ENCODE measurements at regions not wholly inside any gene's neighbourhood (a gene's known extent, or its start where the extent isn't known, plus 50 kb on each side); places are given as distances from the start of the nearest gene placed in this dataset.

DNA sequence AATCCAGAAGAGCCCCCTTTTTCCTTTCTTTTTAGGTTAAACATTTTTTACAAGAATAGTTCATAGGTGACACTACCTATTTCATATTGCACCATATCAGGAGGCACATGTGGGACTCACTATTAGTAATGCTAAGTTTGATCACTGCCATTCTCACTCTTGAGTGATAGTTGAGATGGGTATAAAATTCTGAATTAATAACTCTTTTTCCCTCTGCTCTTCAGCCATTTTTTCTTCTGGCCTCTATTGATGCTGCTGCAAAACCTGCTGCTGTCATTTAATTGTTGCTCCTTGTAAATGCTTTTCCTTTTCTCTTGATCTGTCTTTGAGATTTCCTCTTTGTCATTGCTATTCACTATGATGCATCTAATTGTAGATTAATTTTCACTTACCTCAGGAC is 482.0 kb downstream of the MID1IP1 start:
- DNase-seq (ENCODE audit: low read depth in 2 of 2): no peak

GRCh38 chrX:39288592-39288991 is 487.3 kb downstream of the MID1IP1 start:
- DNase-seq (ENCODE audit: low read depth in 2 of 2): no peak

DNA sequence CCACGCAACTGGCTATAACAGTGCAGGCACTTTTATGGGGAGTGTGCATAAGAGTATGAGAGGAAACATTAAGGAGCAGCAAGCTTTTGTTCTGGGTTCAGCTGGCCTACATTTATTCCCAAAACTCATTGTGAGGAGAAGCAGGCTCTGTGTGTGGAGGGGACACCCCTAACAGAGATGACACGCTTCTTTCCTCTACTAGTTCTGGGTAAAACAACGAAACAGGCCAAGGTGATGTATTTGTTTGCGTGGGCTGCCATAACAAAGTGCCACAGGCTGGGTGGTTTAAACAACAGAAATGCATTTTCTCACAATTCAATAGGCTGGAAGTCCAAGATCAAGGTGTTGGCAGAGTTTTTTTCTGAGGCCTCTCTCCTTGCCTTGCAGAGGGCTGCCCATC is 488.6 kb downstream of the MID1IP1 start:
- no peak for DNase-seq (ENCODE audit: low read depth in 2 of 2)

- DNase-seq (ENCODE audit: low read depth in 2 of 2): no peak
These were observed 491.9 kb downstream of the MID1IP1 start for GRCh38 chrX:39293203-39293602.

- no peak for DNase-seq (ENCODE audit: low read depth in 2 of 2)
These were observed 495.2 kb downstream of the MID1IP1 start for GRCh38 chrX:39296472-39296871.

DNA sequence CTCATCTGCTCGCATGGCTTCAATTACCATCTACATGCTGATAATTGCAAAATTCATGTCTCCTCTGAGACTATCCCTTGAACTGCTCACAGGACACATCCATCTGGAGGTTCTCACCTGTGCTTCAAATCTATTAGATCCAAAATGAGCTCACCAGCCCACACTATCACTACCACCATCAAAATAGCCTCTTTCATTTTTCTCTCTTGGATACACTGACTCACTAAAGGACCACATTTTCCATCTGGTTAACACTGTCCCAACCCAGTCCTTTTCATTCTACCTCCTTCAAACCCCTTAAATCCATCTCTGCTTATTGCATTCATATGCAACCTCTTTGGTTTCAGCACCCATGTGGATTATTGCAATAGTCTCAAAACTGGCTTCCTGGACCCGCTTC is 497.6 kb downstream of the MID1IP1 start:
- DNase-seq (ENCODE audit: low read depth in 2 of 2): no peak

DNA sequence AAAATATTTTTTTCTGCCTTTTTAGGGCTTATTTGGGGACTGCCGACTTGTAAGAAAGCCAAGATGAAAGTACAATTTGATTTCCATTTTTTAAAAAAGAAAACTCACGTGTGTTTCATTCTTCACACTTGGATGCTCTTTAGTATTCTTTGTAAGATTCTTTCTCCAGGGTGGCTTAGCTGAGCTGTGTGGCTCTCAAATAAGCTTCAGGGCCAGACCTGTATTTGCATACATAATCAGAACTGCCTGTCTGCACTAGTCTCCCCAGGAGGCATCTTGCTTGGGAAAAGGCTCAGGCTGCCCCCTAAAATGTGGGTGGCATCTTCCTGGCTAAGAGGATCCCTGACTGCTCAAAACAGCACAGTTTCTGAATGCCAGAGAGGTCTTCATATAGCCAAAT is 498.4 kb downstream of the MID1IP1 start:
- DNase-seq (ENCODE audit: low read depth in 2 of 2): no peak

GRCh38 chrX:39301036-39301435 is 499.8 kb downstream of the MID1IP1 start:
- DNase-seq (ENCODE audit: low read depth in 2 of 2): no peak

GRCh38 chrX:39302838-39303237 is 501.6 kb downstream of the MID1IP1 start:
- DNase-seq (ENCODE audit: low read depth in 2 of 2): no peak

- DNase-seq (ENCODE audit: low read depth in 2 of 2): no peak
These were observed 503.5 kb downstream of the MID1IP1 start for GRCh38 chrX:39304746-39305145.

DNA sequence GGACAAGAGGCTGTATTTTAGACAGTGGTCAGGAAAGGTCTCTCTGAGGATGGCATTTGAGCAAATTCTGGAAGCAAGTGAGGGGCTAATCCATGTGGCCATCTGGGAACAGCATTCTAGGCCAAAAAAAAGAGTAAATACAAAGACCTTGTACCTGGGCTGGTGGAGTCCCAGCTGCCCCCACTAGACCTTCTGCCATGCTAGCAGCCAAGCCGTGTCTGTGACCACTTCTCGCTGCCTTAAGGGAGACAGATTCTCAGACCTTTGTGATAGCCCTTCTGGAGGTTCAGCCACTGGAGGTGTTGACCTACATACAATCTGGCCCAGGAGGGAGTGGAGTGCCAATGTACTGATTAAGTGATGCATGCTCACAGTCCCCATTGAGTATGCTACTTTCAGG is 506.2 kb downstream of the MID1IP1 start:
- DNase-seq (ENCODE audit: low read depth in 2 of 2): no peak

DNA sequence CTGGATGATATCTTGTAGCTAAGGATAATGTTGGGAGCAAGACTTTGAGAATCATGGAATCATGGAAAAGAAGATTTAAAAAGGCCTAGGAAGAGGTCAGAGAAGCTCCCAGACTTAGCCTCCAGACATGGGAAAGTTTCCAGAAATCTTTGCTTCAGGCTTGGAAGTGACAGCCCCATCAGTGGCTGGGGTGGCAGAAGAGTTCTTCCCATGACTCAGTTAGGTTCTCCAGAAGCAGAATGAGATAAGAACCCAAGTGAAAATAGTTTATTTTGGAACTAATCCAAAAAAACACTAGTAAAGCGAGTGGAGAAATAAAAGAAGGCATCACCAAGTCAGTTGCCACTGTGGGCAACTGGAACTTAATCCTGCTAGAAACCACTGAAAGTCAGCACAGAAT is 506.9 kb downstream of the MID1IP1 start:
- no peak for DNase-seq (ENCODE audit: low read depth in 2 of 2)

DNA sequence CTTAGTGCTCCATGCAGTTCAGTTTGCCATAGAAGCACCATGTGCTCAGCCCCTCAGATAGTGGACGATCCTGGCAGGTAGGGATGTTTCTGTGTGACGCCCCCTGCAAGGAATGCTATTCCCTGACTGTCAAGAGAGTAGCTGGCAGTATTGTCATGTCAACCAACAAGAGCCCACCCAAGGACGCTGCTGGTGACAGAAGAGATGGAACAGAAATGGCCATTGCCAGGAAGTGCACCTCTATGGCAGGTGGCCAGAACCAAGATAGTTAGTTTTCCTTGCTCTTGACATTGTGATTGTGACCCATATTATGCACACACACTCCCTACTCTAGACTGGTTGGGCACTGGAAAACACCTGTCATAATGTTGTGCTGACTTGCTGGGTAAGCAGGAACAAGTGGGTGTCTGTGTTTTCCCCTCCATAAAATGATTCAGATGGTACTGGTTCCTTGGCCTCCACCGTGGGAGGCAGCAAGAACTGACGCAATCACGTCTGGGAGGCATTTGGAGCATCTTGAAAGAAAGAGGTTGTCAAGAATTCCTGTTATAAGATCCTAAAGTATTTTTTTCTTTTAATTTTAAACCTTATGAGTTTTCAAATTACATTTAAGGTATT is 507.9 kb downstream of the MID1IP1 start:
- DNase-seq (ENCODE audit: low read depth in 2 of 2): no peak

DNA sequence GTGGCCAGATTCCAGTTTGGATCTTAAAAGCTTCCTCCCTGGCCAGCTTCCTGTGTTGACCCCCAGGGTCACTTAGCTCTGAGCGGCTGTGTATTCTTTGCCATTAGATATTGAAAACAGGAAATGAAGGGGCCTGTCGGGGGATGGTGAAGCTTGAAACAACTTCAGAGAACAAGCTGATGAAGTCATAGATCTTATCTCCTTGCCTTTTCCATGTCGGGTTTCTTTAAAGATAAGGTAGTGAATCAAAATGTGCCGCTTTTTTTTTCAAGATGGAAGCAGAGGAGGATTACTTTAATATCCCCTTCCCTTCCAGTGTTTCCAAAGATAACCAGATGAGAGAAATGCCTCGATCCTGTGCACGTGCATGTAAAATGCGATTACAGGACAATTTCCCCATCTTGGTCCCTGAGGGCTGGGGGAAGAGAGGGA is 508.5 kb downstream of the MID1IP1 start:
- no peak for DNase-seq (ENCODE audit: low read depth in 2 of 2)

- no peak for DNase-seq (ENCODE audit: low read depth in 2 of 2)
These were observed 509.6 kb downstream of the MID1IP1 start for GRCh38 chrX:39310891-39311290.

DNA sequence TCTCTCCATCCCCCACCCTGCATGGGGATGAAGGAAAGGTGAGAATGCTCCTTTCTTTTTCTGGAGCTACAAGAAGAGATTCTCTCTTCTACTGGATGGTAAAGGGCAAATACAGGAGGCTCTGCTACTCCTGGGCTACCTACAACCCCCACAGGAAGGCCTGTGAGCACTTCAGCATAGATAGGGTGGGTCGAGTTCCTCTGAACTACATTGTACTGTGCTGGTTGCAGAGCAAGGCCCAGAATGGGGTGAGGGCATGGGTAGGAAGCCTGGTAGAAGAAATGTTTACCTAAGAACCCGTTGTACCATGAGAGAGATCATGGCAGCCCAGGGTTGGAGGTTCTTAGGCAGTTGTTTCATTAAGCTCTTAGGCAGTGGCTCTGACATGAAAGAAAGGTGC is 510.4 kb downstream of the MID1IP1 start:
- DNase-seq (ENCODE audit: low read depth in 2 of 2): no peak

- DNase-seq (ENCODE audit: low read depth in 2 of 2): no peak
These were observed 511.9 kb downstream of the MID1IP1 start for GRCh38 chrX:39313146-39313545.

DNA sequence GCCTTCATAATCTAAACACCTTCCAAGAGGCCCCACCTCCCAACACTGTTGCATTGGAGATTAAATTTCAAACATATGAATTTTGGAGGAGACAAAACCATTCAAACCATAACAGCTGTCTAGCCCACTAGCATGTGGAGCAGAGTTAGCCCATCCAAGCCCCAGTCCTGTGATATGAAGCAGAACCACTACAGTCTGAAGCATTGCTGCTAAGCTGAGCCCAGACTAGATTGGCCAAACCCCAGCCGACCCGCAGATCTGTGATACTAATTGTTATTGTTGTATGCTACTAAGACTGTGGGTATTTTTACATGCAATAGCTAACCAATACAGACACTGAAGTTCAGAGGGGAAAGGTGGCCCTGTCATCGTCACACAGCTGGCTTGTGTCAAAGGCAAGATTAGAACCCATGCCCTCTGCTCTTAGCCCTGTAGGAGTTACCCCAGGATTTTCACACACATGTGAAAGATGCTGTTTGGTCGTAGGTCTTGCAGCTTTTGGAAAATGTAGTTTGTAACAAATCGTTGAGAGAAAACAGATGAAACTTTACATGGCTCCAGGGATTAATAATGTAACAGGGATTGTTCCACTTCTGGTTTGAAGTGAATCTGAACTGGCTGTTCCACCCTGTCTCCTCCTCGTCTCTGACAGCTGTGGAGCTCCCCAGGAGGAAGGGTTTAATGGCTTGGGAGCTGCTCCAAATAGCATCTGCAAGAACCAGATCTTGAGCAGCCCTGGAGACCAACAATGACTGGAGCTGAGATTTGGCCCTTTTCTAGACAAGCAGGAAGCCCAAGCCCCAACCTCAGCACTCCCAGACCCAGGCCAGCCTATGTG is 517.5 kb downstream of the MID1IP1 start:
- no peak for DNase-seq (ENCODE audit: low read depth in 2 of 2)

GRCh38 chrX:39320165-39320564 is 518.9 kb downstream of the MID1IP1 start:
- DNase-seq (ENCODE audit: low read depth in 2 of 2): no peak

DNA sequence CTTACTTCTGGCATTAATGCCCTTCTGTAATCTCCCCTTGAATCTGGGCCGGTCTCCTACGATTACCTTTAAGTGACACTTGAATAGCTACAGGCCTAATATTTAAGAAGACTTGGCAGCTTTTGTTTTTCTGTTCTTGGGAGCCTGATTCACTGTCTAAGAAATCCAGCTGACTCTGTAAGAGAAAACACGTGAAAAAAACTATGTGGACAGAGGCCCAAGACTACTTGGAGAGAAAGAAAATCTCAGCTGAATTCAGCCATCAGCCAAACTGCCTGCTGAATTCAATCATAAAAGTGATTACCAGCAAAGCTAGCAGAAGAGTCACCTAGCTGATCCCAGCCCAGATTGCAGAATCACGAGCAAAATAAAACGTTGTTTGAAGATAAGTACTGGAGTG is 521.2 kb downstream of the MID1IP1 start:
- no peak for DNase-seq (ENCODE audit: low read depth in 2 of 2)

DNA sequence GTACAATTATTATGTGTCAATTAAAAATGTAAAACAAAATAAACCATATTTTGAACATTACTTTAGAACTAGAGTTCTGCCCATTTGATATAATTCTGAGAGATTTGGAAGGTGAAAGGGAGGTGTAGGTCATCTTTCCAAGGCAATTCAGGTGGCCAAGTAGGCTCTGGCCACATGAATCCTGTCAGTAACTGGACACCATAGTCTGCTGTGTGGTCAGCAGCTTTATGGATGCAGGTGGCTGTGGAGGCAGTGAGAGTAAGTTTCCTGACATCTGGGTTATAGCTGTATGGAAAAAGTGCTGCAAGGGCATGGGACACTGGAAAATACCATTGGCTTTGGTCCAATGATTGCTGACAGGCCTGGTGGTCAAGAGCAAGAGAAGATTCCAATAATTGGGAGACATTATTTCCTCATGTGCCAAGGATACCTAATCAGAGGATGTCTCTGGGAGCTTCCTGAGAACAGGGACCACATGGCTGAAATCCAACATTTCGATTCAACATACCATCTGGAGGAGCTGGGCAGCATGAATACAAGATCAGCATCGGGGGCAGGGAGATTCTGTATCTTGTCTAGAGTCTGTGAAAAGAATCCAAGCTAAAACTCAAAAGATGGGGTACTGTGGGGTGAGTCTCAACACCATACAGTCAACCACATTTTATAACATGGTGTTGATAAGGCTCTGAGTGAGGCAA is 523.1 kb downstream of the MID1IP1 start:
- no peak for DNase-seq (ENCODE audit: low read depth in 2 of 2)

DNA sequence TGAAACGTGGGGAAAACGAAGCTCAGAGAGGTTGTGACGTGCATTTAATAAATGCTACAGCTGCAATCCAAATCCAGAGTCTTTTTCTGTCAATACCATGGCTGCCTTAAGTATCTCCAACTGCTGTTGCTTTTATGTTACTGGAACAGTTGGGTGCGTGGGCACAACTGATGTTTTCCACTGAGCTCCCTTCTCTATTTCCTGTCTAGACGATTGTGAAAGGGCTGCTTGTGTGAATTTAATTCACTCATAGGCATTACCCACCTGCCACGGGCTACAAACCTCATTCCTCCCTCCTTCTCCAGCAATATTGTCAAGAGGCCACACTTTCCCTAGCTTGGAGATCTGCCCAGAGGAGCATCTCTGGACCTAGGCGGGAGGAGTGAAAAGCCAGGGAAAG is 526.0 kb downstream of the MID1IP1 start:
- no peak for DNase-seq (ENCODE audit: low read depth in 2 of 2)

- no peak for DNase-seq (ENCODE audit: low read depth in 2 of 2)
These were observed 526.4 kb downstream of the MID1IP1 start for GRCh38 chrX:39327705-39328104.

Data from fibroblast of skin of left quadriceps (primary cell).